ENCODE measurements at regions not wholly inside any gene's neighbourhood (a gene's known extent, or its start where the extent isn't known, plus 50 kb on each side); places are given as distances from the start of the nearest gene placed in this dataset.

- Histone ChIP-seq H3K27ac (ENCODE audit: insufficient read depth, low read depth, low read length, poor library complexity, severe bottlenecking) (no peak overlapping the region), H3K9me3 (ENCODE audit: control insufficient read depth, low read length) (no peaks in the 10 kb centered on the region), H3K4me3 (ENCODE audit: insufficient read depth, low read depth, low read length) (no peak overlapping the region), H3K36me3 (ENCODE audit: control insufficient read depth, insufficient read depth, low read length) (no peaks in the 10 kb centered on the region), H3K4me1 (ENCODE audit: control insufficient read depth, insufficient read depth, low read length) (no peaks in the 10 kb centered on the region), H3K27me3 (ENCODE audit: control insufficient read depth, insufficient read depth, low read length, poor library complexity, severe bottlenecking) (no peaks in the 10 kb centered on the region)
- 94 to 98% methylated on average over 2 of the region's 2 CpGs for WGBS, 2 experiments
Observed at GRCh38 chr16:80433623-80434022, 107.2 kb upstream of the DYNLRB2 start.

GRCh38 chr16:80427795-80428194 is 113.0 kb upstream of the DYNLRB2 start:
- no peaks in the 10 kb centered on the region for H3K36me3 ChIP-seq (ENCODE audit: control insufficient read depth, insufficient read depth, low read length)
- H3K4me3 ChIP-seq (ENCODE audit: insufficient read depth, low read depth, low read length): no peak overlapping the region
- H3K27ac ChIP-seq (ENCODE audit: insufficient read depth, low read depth, low read length, poor library complexity, severe bottlenecking): no peak overlapping the region
- WGBS, 2 experiments: 92 to 100% methylated on average over 2 of the region's 2 CpGs
- no peaks in the 10 kb centered on the region for H3K27me3 ChIP-seq (ENCODE audit: control insufficient read depth, insufficient read depth, low read length, poor library complexity, severe bottlenecking)
- H3K9me3 ChIP-seq (ENCODE audit: control insufficient read depth, low read length): no peaks in the 10 kb centered on the region
- H3K4me1 ChIP-seq (ENCODE audit: control insufficient read depth, insufficient read depth, low read length): no peaks in the 10 kb centered on the region

- Histone ChIP-seq H3K9me3 (ENCODE audit: control insufficient read depth, low read length) (no peaks in the 10 kb centered on the region), H3K4me1 (ENCODE audit: control insufficient read depth, insufficient read depth, low read length) (no peaks in the 10 kb centered on the region), H3K36me3 (ENCODE audit: control insufficient read depth, insufficient read depth, low read length) (no peaks in the 10 kb centered on the region), H3K4me3 (ENCODE audit: insufficient read depth, low read depth, low read length) (no peak overlapping the region), H3K27ac (ENCODE audit: insufficient read depth, low read depth, low read length, poor library complexity, severe bottlenecking) (no peak overlapping the region), H3K27me3 (ENCODE audit: control insufficient read depth, insufficient read depth, low read length, poor library complexity, severe bottlenecking) (no peaks in the 10 kb centered on the region)
- 95 to 99% methylated on average over 8 of the region's 8 CpGs for WGBS, 2 experiments
Observed at GRCh38 chr16:80418517-80419355, 122.1 kb upstream of the DYNLRB2 start.

DNA sequence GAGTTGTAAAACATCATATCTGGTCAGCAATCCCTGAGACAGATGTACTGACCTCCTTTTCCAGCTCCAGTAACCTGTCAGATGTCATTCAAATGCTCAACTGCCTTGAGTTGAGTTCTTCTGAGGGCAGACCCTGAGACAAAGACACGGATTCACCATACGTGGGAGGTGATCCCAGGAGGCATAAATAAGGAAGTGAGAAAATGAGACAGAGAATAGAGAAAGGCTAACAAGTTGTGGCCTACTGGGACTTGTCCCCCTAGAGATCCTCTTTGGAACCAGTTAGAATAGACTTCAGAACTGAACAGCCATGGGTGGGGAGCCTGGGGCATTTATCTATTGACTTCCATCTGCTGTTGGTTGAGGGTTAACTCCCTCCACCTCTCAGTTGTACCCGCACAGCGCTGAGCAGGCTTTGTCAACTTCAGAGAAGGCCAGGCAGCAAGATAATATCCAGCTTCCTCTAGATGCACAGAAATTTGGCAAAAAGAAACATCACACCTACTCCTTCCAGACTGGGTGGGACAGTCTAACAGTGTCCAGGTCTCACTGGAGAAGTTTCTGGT is 123.0 kb upstream of the DYNLRB2 start:
- H3K4me3 ChIP-seq (ENCODE audit: insufficient read depth, low read depth, low read length): no peak overlapping the region
- no peaks in the 10 kb centered on the region for H3K9me3 ChIP-seq (ENCODE audit: control insufficient read depth, low read length)
- H3K4me1 ChIP-seq (ENCODE audit: control insufficient read depth, insufficient read depth, low read length): no peaks in the 10 kb centered on the region
- WGBS, 2 experiments: 96% methylated on average over 4 of the region's 4 CpGs
- no peaks in the 10 kb centered on the region for H3K36me3 ChIP-seq (ENCODE audit: control insufficient read depth, insufficient read depth, low read length)
- no peaks in the 10 kb centered on the region for H3K27me3 ChIP-seq (ENCODE audit: control insufficient read depth, insufficient read depth, low read length, poor library complexity, severe bottlenecking)
- H3K27ac ChIP-seq (ENCODE audit: insufficient read depth, low read depth, low read length, poor library complexity, severe bottlenecking): no peak overlapping the region

DNA sequence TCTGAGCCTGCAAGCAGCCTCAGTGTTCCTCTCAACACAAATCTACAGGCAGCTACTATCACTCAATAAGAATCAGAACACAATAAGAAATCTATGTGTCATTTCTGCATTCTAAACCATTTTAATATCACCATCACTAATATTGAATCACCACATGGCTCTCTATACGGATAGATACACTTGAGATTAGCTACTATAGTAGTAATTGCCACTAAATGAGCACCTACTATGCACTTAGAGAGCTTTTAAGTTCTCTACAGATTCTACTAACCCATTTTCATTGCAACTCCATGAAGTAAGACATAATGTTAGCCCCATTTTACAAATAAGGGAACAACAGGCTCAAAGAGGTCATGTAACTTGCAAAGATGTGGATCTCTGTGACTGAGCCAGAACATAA is 132.8 kb upstream of the DYNLRB2 start:
- Histone ChIP-seq H3K4me1 (ENCODE audit: control insufficient read depth, insufficient read depth, low read length) (no peaks in the 10 kb centered on the region), H3K4me3 (ENCODE audit: insufficient read depth, low read depth, low read length) (no peak overlapping the region), H3K9me3 (ENCODE audit: control insufficient read depth, low read length) (no peaks in the 10 kb centered on the region), H3K36me3 (ENCODE audit: control insufficient read depth, insufficient read depth, low read length) (no peaks in the 10 kb centered on the region), H3K27ac (ENCODE audit: insufficient read depth, low read depth, low read length, poor library complexity, severe bottlenecking) (no peak overlapping the region), H3K27me3 (ENCODE audit: control insufficient read depth, insufficient read depth, low read length, poor library complexity, severe bottlenecking) (peaks cover 11% of the 10 kb centered on the region)
- WGBS, 2 experiments: 86 to 91% methylated on average over 1 of the region's 1 CpG

DNA sequence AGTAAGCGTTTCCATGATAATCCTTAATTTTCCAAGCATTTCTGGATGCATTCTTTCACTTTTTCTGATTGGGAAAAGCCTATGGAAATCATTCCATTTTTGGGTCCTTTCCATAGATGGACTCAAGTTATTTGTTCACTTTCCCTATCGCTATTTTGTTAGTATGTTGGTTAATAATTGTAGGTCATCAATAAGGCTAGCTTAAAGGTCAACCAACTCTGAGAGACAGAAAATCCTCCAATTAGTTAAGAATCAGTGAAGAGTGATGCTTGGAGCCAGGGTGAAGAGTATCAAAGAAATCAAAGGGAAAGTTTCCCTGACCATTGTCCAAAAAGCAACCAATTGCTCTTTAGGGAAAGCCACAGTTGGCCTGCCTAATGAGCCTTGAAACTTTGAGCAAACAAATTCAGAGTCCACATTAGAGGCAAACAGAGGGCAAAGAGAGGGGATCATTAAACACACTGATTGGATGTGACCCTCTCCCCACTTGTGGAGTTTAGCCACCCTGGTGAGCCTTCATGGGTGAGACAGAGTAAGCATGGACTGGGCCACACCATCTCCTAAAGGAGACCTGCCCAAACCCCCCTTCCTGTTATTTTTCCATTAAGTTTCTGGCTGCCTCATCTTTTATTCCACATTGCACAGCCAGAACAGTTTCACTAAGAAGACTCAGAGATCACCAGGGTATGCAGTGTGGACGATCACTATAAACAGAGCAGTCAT is 133.4 kb upstream of the DYNLRB2 start:
- Histone ChIP-seq H3K4me1 (ENCODE audit: control insufficient read depth, insufficient read depth, low read length) (no peaks in the 10 kb centered on the region), H3K27ac (ENCODE audit: insufficient read depth, low read depth, low read length, poor library complexity, severe bottlenecking) (no peak overlapping the region), H3K9me3 (ENCODE audit: control insufficient read depth, low read length) (no peaks in the 10 kb centered on the region), H3K27me3 (ENCODE audit: control insufficient read depth, insufficient read depth, low read length, poor library complexity, severe bottlenecking) (peaks cover 11% of the 10 kb centered on the region), H3K36me3 (ENCODE audit: control insufficient read depth, insufficient read depth, low read length) (no peaks in the 10 kb centered on the region), H3K4me3 (ENCODE audit: insufficient read depth, low read depth, low read length) (no peak overlapping the region)
- WGBS, 2 experiments: 94 to 96% methylated on average over 3 of the region's 3 CpGs

DNA sequence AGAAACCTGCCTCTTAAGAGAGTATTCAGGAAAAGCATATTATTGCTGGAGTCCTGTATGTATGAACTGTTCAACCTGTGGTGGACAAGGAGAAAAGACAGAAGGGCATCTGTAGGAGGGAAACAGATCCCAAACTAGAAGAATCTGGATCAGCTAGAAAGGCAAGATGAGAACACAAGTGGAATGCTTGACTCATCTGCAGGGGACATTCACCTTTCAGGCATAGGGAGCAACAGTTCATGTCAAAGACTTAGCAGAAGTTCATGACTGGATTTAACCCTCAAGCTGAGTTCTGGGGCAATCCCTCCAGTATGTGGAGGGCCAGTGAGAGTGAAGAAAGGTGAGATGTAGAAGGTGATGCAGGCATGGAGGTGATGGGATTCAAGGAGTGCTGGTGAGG is 135.9 kb upstream of the DYNLRB2 start:
- no peaks in the 10 kb centered on the region for H3K9me3 ChIP-seq (ENCODE audit: control insufficient read depth, low read length)
- H3K4me3 ChIP-seq (ENCODE audit: insufficient read depth, low read depth, low read length): no peak overlapping the region
- no peaks in the 10 kb centered on the region for H3K4me1 ChIP-seq (ENCODE audit: control insufficient read depth, insufficient read depth, low read length)
- H3K36me3 ChIP-seq (ENCODE audit: control insufficient read depth, insufficient read depth, low read length): no peaks in the 10 kb centered on the region
- peaks cover 11% of the 10 kb centered on the region for H3K27me3 ChIP-seq (ENCODE audit: control insufficient read depth, insufficient read depth, low read length, poor library complexity, severe bottlenecking)
- H3K27ac ChIP-seq (ENCODE audit: insufficient read depth, low read depth, low read length, poor library complexity, severe bottlenecking): no peak overlapping the region

GRCh38 chr16:80403894-80404293 is 136.9 kb upstream of the DYNLRB2 start:
- H3K27ac ChIP-seq (ENCODE audit: insufficient read depth, low read depth, low read length, poor library complexity, severe bottlenecking): no peak overlapping the region
- 82% methylated on average over 3 of the region's 3 CpGs; no CpG with 5 or more reads in 1 of the 2 experiments for WGBS, 2 experiments
- no peaks in the 10 kb centered on the region for H3K36me3 ChIP-seq (ENCODE audit: control insufficient read depth, insufficient read depth, low read length)
- H3K4me1 ChIP-seq (ENCODE audit: control insufficient read depth, insufficient read depth, low read length): no peaks in the 10 kb centered on the region
- H3K27me3 ChIP-seq (ENCODE audit: control insufficient read depth, insufficient read depth, low read length, poor library complexity, severe bottlenecking): peaks cover 11% of the 10 kb centered on the region
- no peak overlapping the region for H3K4me3 ChIP-seq (ENCODE audit: insufficient read depth, low read depth, low read length)
- no peaks in the 10 kb centered on the region for H3K9me3 ChIP-seq (ENCODE audit: control insufficient read depth, low read length)

GRCh38 chr16:80390871-80391489 is 149.8 kb upstream of the DYNLRB2 start:
- Histone ChIP-seq H3K27me3 (ENCODE audit: control insufficient read depth, insufficient read depth, low read length, poor library complexity, severe bottlenecking) (no peaks in the 10 kb centered on the region), H3K4me3 (ENCODE audit: insufficient read depth, low read depth, low read length) (no peak overlapping the region), H3K27ac (ENCODE audit: insufficient read depth, low read depth, low read length, poor library complexity, severe bottlenecking) (no peak overlapping the region), H3K4me1 (ENCODE audit: control insufficient read depth, insufficient read depth, low read length) (no peaks in the 10 kb centered on the region), H3K9me3 (ENCODE audit: control insufficient read depth, low read length) (no peaks in the 10 kb centered on the region), H3K36me3 (ENCODE audit: control insufficient read depth, insufficient read depth, low read length) (no peaks in the 10 kb centered on the region)
- WGBS, 2 experiments: 80 to 86% methylated on average over 5 of the region's 5 CpGs

- Histone ChIP-seq H3K27me3 (ENCODE audit: control insufficient read depth, insufficient read depth, low read length, poor library complexity, severe bottlenecking) (no peaks in the 10 kb centered on the region), H3K9me3 (ENCODE audit: control insufficient read depth, low read length) (no peaks in the 10 kb centered on the region), H3K4me3 (ENCODE audit: insufficient read depth, low read depth, low read length) (no peak overlapping the region), H3K27ac (ENCODE audit: insufficient read depth, low read depth, low read length, poor library complexity, severe bottlenecking) (no peak overlapping the region), H3K4me1 (ENCODE audit: control insufficient read depth, insufficient read depth, low read length) (no peaks in the 10 kb centered on the region), H3K36me3 (ENCODE audit: control insufficient read depth, insufficient read depth, low read length) (no peaks in the 10 kb centered on the region)
- WGBS, 2 experiments: 94 to 100% methylated on average over 3 to 4 of the region's 4 CpGs
Observed at GRCh38 chr16:80390046-80390445, 150.7 kb upstream of the DYNLRB2 start.
